SU-DHL-6 (cell line): ENCODE measurements at regions not wholly inside any gene's neighbourhood (a gene's known extent, or its start where the extent isn't known, plus 50 kb on each side); places are given as distances from the start of the nearest gene placed in this dataset.

ENCODE experiments used
- H2AFZ ChIP-seq: fragments of 200-600 bp; sonication (generic); 2 replicates; pipeline ENCODE4 v1.6.1; 2014; ENCODE audit warnings: low read depth, mild to moderate bottlenecking, moderate library complexity, mixed read lengths, antibody characterized with exemption, low read length; ENCODE audit not compliant: severe bottlenecking
- H3F3A ChIP-seq: fragments of 200-600 bp; shearing (Covaris generic); 2 replicates; pipeline ENCODE4 v1.6.0; 2016; ENCODE audit warnings: antibody characterized with exemption, mild to moderate bottlenecking; ENCODE audit not compliant: insufficient read depth
- H3K27ac ChIP-seq: fragments of 200-600 bp; sonication (generic); 2 replicates; pipeline ENCODE4 v1.5.1; 2016; ENCODE audit warnings: low read depth, mild to moderate bottlenecking, low read length, moderate library complexity, mixed read lengths
- H3K27me3 ChIP-seq: fragments of 200-600 bp; sonication (generic), shearing (Covaris generic); 2 replicates; pipeline ENCODE4 v1.6.0; 2014; ENCODE audit warnings: mild to moderate bottlenecking, low read length
- H3K36me3 ChIP-seq: fragments of 200-600 bp; sonication (generic); 2 replicates; pipeline ENCODE4 v1.6.1; 2014; ENCODE audit warnings: mild to moderate bottlenecking, low read length, mixed read lengths
- H3K4me2 ChIP-seq: fragments of 300-600, 200-600 bp; shearing (Covaris generic), sonication (generic); 2 replicates; pipeline ENCODE4 v1.6.0; 2014; ENCODE audit warnings: low read length, low read depth, mild to moderate bottlenecking; ENCODE audit not compliant: poor library complexity, severe bottlenecking
- H3K4me3 ChIP-seq: fragments of 200-600 bp; sonication (generic); 2 replicates; pipeline ENCODE4 v1.5.1; 2014; ENCODE audit warnings: antibody characterized with exemption, low read length, mild to moderate bottlenecking, mixed read lengths; ENCODE audit not compliant: insufficient read depth, poor library complexity, severe bottlenecking
- H3K79me2 ChIP-seq: fragments of 200-600 bp; sonication (generic); 2 replicates; pipeline ENCODE4 v1.6.1; 2014; ENCODE audit warnings: mild to moderate bottlenecking, low read length, moderate library complexity; ENCODE audit not compliant: insufficient read depth
- H3K9ac ChIP-seq: fragments of 200-600 bp; sonication (generic); 2 replicates; pipeline ENCODE4 v1.7.0; 2014; ENCODE audit warnings: mild to moderate bottlenecking, low read length
- H3K9me2 ChIP-seq: fragments of 200-600 bp; sonication (generic); replicated peaks from 2 replicates; pipeline ENCODE4 v1.6.1; 2014; ENCODE audit warnings: low read length; ENCODE audit not compliant: insufficient read depth
- H3K9me3 ChIP-seq: fragments of 200-600 bp; sonication (generic); 2 replicates; pipeline ENCODE4 v1.6.1; 2014; ENCODE audit warnings: low read length, mixed read lengths; ENCODE audit not compliant: insufficient read depth
- H4K20me1 ChIP-seq: fragments of 200-600 bp; sonication (generic); 2 replicates; pipeline ENCODE4 v1.6.1; 2014; ENCODE audit warnings: low read depth, mild to moderate bottlenecking, antibody characterized with exemption, low read length, moderate library complexity, mixed read lengths
- CTCF ChIP-seq: fragments of 200-600 bp; sonication (generic); IDR thresholded peaks from one replicate; pipeline ENCODE4 v1.5.1; 2017; ENCODE audit warnings: antibody characterized with exemption, mild to moderate bottlenecking, low read length, moderate library complexity; ENCODE audit not compliant: insufficient read depth, poor library complexity, severe bottlenecking
- EZH2phosphoT487 ChIP-seq: fragments of 200-600 bp; sonication (generic), shearing (Covaris generic); conservative IDR thresholded peaks from 2 replicates; pipeline ENCODE4 v1.6.1; 2018; ENCODE audit warnings: mild to moderate bottlenecking, antibody characterized with exemption, low read length, moderate library complexity, mixed read lengths

GRCh38 chr15:66943456-66944095 lies 121.8 kb upstream of the SMAD3 start:
- TF ChIP-seq EZH2phosphoT487 (no peak), CTCF (no peak)
- H3K4me3 ChIP-seq, result no peak overlapping the region

GRCh38 chr15:66944121-66944520 lies 121.3 kb upstream of the SMAD3 start:
- H4K20me1 ChIP-seq, result no peaks in the 10 kb centered on the region
- no peak overlapping the region for H2AFZ ChIP-seq
- no peak overlapping the region for H3K9ac ChIP-seq
- H3K9me2 ChIP-seq, result no peaks in the 10 kb centered on the region
- no peaks in the 10 kb centered on the region for H3K79me2 ChIP-seq
- H3K9me3 ChIP-seq, result no peaks in the 10 kb centered on the region
- H3K27me3 ChIP-seq, result no peaks in the 10 kb centered on the region
- no peak overlapping the region for H3K4me3 ChIP-seq
- no peak overlapping the region for H3K27ac ChIP-seq
- no peaks in the 10 kb centered on the region for H3K36me3 ChIP-seq
- TF ChIP-seq CTCF (no peak), EZH2phosphoT487 (no peak)
- no peaks in the 10 kb centered on the region for H3F3A ChIP-seq
- H3K4me2 ChIP-seq, result no peak overlapping the region

More at GRCh38 chr15:66943456-66944095, 121.8 kb upstream of the SMAD3 start:
- Histone ChIP-seq H3K4me2 (no peak overlapping the region), H2AFZ (no peak overlapping the region), H3K27ac (no peak overlapping the region), H3K9me2 (no peaks in the 10 kb centered on the region), H3K9me3 (no peaks in the 10 kb centered on the region), H3K9ac (no peak overlapping the region), H4K20me1 (no peaks in the 10 kb centered on the region), H3K27me3 (no peaks in the 10 kb centered on the region), H3F3A (no peaks in the 10 kb centered on the region), H3K36me3 (no peaks in the 10 kb centered on the region), H3K79me2 (no peaks in the 10 kb centered on the region)

GRCh38 chr15:66945286-66945685 lies 120.1 kb upstream of the SMAD3 start:
- Histone ChIP-seq H4K20me1 (no peaks in the 10 kb centered on the region), H3K9me2 (no peaks in the 10 kb centered on the region), H3K4me3 (no peak overlapping the region), H3K9me3 (no peaks in the 10 kb centered on the region), H3K79me2 (no peaks in the 10 kb centered on the region), H3K27me3 (no peaks in the 10 kb centered on the region), H2AFZ (no peak overlapping the region), H3F3A (no peaks in the 10 kb centered on the region), H3K9ac (no peak overlapping the region), H3K27ac (no peak overlapping the region), H3K4me2 (no peak overlapping the region), H3K36me3 (no peaks in the 10 kb centered on the region)
- TF ChIP-seq EZH2phosphoT487, result no peak

GRCh38 chr15:66945842-66946241 lies 119.6 kb upstream of the SMAD3 start:
- no peaks in the 10 kb centered on the region for H4K20me1 ChIP-seq
- H3K9me2 ChIP-seq, result no peaks in the 10 kb centered on the region
- TF ChIP-seq EZH2phosphoT487 (no peak), CTCF (no peak)
- no peak overlapping the region for H3K4me2 ChIP-seq
- H3K4me3 ChIP-seq, result no peak overlapping the region
- H3K79me2 ChIP-seq, result no peaks in the 10 kb centered on the region
- no peak overlapping the region for H3K27ac ChIP-seq
- H3K9ac ChIP-seq, result no peak overlapping the region
- no peaks in the 10 kb centered on the region for H3K36me3 ChIP-seq
- H3F3A ChIP-seq, result no peaks in the 10 kb centered on the region
- no peak overlapping the region for H2AFZ ChIP-seq
- H3K27me3 ChIP-seq, result no peaks in the 10 kb centered on the region
- no peaks in the 10 kb centered on the region for H3K9me3 ChIP-seq
